HepG2 (cell line): ENCODE measurements at regions not wholly inside any gene's neighbourhood (a gene's known extent, or its start where the extent isn't known, plus 50 kb on each side); places are given as distances from the start of the nearest gene placed in this dataset.

Experiments
- ATAC-seq: fragments of 200-7000 bp; cut with Tn5 transposase; 3 replicates; pipeline ENCODE4 v1.9.1; 2020; ENCODE audit warnings: mild to moderate bottlenecking, moderate library complexity
- BruUV-seq: library from RNA; stranded (reverse); fragments of 400-500 nt; replicated peaks from 2 replicates; lab custom pipeline; 2021; lab: Mats Ljungman, UMichigan
- CTCF ChIA-PET: fragments of 300-600 bp; formaldehyde crosslinking; extraction: SDS; loops from one replicate; lab custom pipeline; 2021; ENCODE audit warnings: low total read pairs, inconsistent platforms, low intra/inter-chr PET ratio; lab: Yijun Ruan, JAX
- POLR2A ChIA-PET: fragments of 350-600 bp; sonication (Branson Sonifier 250); formaldehyde crosslinking; loops from one replicate; lab custom pipeline; 2020; ENCODE audit warnings: antibody characterized with exemption, inconsistent platforms; lab: Yijun Ruan, JAX
- DNase-seq: peaks from one replicate; pipeline ENCODE4 v3.0.0-alpha.2; 2015; ENCODE audit warnings: low spot score
- FAIRE-seq: peaks from 3 replicates; lab custom pipeline; 2011; peaks lifted over from hg19 to GRCh38; lab: Jason Lieb, UNC
- H2AFZ ChIP-seq: one replicate; pipeline ENCODE4 v1.6.1; 2011; ENCODE audit warnings: low read length, inconsistent platforms
- H3K27ac ChIP-seq: fragments of 300-600 bp; 3 replicates; pipeline ENCODE4 v1.8.0; 2011; ENCODE audit warnings: mixed run types, mild to moderate bottlenecking, mixed read lengths, low read length, inconsistent platforms; ENCODE audit not compliant: insufficient read depth; ENCODE audit errors: extremely low read length
- H3K27me3 ChIP-seq, 2 experiments: fragments of 200-600 bp in 1 of 2; 2 replicates in 1 of 2; 3 replicates in 1 of 2; pipeline versions ENCODE4 v1.6.0 to v1.8.0; 2011; ENCODE audit warnings: low read length in 2 of 2, mild to moderate bottlenecking in 2 of 2, moderate library complexity in 2 of 2, inconsistent platforms in 1 of 2; ENCODE audit not compliant: insufficient read depth in 2 of 2, control insufficient read depth in 1 of 2
- H3K36me3 ChIP-seq, 2 experiments: fragments of 200-600 bp in 1 of 2; replicated peaks in 1 of 2; 2 replicates in 1 of 2; 3 replicates in 1 of 2; pipeline versions ENCODE4 v1.5.1 to v1.8.0; 2011; ENCODE audit warnings: low read length in 2 of 2, inconsistent platforms in 1 of 2; ENCODE audit not compliant: insufficient read depth in 2 of 2, control insufficient read depth in 1 of 2
- H3K4me1 ChIP-seq: 2 replicates; pipeline ENCODE4 v1.5.1; 2012; ENCODE audit warnings: low read length, inconsistent platforms; ENCODE audit not compliant: insufficient read depth
- H3K4me2 ChIP-seq: 2 replicates; pipeline ENCODE4 v1.6.0; 2011; ENCODE audit warnings: low read depth, low read length, inconsistent platforms
- H3K4me3 ChIP-seq, 3 experiments: fragments of 200-600 bp in 1 of 3; sonication (generic), shearing (Covaris generic) in 1 of 3; replicated peaks in 1 of 3; 2 replicates each; pipeline ENCODE4 v1.5.1; 2011 to 2016; ENCODE audit warnings: low read length in 3 of 3, inconsistent platforms in 2 of 3, low read depth in 2 of 3, mild to moderate bottlenecking in 2 of 3, control low read depth in 1 of 3, mixed read lengths in 1 of 3; ENCODE audit not compliant: insufficient read depth in 1 of 3
- H3K79me2 ChIP-seq: one replicate; pipeline ENCODE4 v1.6.1; 2011; ENCODE audit warnings: low read length, inconsistent platforms; ENCODE audit not compliant: insufficient read depth
- H3K9ac ChIP-seq: 2 replicates; pipeline ENCODE4 v1.6.0; 2011; ENCODE audit warnings: mild to moderate bottlenecking, low read depth, low read length, inconsistent platforms; ENCODE audit not compliant: insufficient read depth
- H3K9me3 ChIP-seq: 2 replicates; pipeline ENCODE4 v1.5.1; 2012; ENCODE audit warnings: mild to moderate bottlenecking, low read length
- H4K20me1 ChIP-seq: 2 replicates; pipeline ENCODE4 v1.6.0; 2011; ENCODE audit warnings: inconsistent platforms, mild to moderate bottlenecking, low read length, moderate library complexity; ENCODE audit not compliant: insufficient read depth
- ARID4A ChIP-seq: sonication (generic); formaldehyde crosslinking; IDR thresholded peaks from 2 replicates; pipeline ENCODE4 v1.5.0; 2020; ENCODE audit warnings: mild to moderate bottlenecking, missing genetic modification reagents, borderline replicate concordance
- EHMT2 ChIP-seq: fragments of 200-600 bp; sonication (generic); IDR thresholded peaks from 2 replicates; pipeline ENCODE4 v1.7.0; 2017; ENCODE audit warnings: antibody characterized with exemption, low read depth, low read length, borderline replicate concordance
- EZH2 ChIP-seq: conservative IDR thresholded peaks from 2 replicates; pipeline ENCODE4 v1.6.1; 2012; ENCODE audit warnings: mild to moderate bottlenecking, low read depth, low read length, moderate library complexity
- HES4 ChIP-seq: sonication (generic); formaldehyde crosslinking; IDR thresholded peaks from 2 replicates; pipeline ENCODE4 v1.9.0; 2021; ENCODE audit warnings: mild to moderate bottlenecking, missing genetic modification reagents, borderline replicate concordance
- HOXA7 ChIP-seq: sonication (generic); formaldehyde crosslinking; IDR thresholded peaks from 2 replicates; pipeline ENCODE4 v1.8.1; 2022; ENCODE audit warnings: mild to moderate bottlenecking, missing genetic modification reagents, moderate library complexity
- MATR3 ChIP-seq: sonication (generic); formaldehyde crosslinking; IDR thresholded peaks from 2 replicates; pipeline ENCODE4 v1.4.0; 2020; ENCODE audit warnings: missing genetic modification reagents
- NR2F1 ChIP-seq, 2 experiments: fragments of 450-650 bp in 1 of 2; formaldehyde crosslinking in 1 of 2; IDR thresholded peaks; 2 replicates each; pipeline versions ENCODE4 v1.5.0 to v1.6.1; 2016 to 2020; ENCODE audit warnings: mild to moderate bottlenecking in 1 of 2, missing compliant biosample characterization in 1 of 2, missing genetic modification reagents in 1 of 2, moderate library complexity in 1 of 2
- ZC3H13 ChIP-seq: sonication (generic); formaldehyde crosslinking; IDR thresholded peaks from 2 replicates; pipeline ENCODE4 v1.8.1; 2023; ENCODE audit warnings: mild to moderate bottlenecking, missing genetic modification reagents, moderate library complexity
- ZNF205 ChIP-seq: IDR thresholded peaks from 2 replicates; pipeline ENCODE4 v1.6.1; 2018; ENCODE audit warnings: missing biosample characterization, missing genetic modification reagents
- ZNF235 ChIP-seq: sonication (generic); formaldehyde crosslinking; IDR thresholded peaks from 2 replicates; pipeline ENCODE4 v1.8.1; 2023; ENCODE audit warnings: mild to moderate bottlenecking, missing genetic modification reagents, borderline replicate concordance
- ZNF629 ChIP-seq: sonication (generic); formaldehyde crosslinking; conservative IDR thresholded peaks from 2 replicates; pipeline ENCODE4 v1.5.0; 2020; ENCODE audit warnings: missing genetic modification reagents
- ZNF644 ChIP-seq: IDR thresholded peaks from 2 replicates; pipeline ENCODE4 v1.6.1; 2016; ENCODE audit warnings: low read depth
- ZNF746 ChIP-seq: sonication (generic); formaldehyde crosslinking; IDR thresholded peaks from 2 replicates; pipeline ENCODE4 v1.8.0; 2022; ENCODE audit warnings: mild to moderate bottlenecking, missing genetic modification reagents
- ZNF761 ChIP-seq: sonication (generic); formaldehyde crosslinking; conservative IDR thresholded peaks from 2 replicates; pipeline ENCODE4 v1.4.0; 2020; ENCODE audit warnings: mild to moderate bottlenecking, missing genetic modification reagents
- ZSCAN22 ChIP-seq: sonication (generic); formaldehyde crosslinking; IDR thresholded peaks from 2 replicates; pipeline ENCODE4 v1.4.0; 2020; ENCODE audit warnings: mild to moderate bottlenecking, missing genetic modification reagents
- WGBS: methylation state at CpG from one replicate; pipeline ENCODE4 v1.1.6; 2017; ENCODE audit warnings: low lambda C conversion rate; 5-methylcytosine and 5-hydroxymethylcytosine counted together
- in situ Hi-C: cut with HindIII; loops from 2 replicates; pipeline ENCODE4 v1.10.0; 2017; ENCODE audit warnings: low pct_unique_long_range_greater_than_20kb; ENCODE audit not compliant: extremely low pct_ligation_motif_present
- intact Hi-C: fragments of 100-400 bp; cut with micrococcal nuclease; formaldehyde crosslinking; loops from one replicate; pipeline ENCODE4 v1.10.0; 2022; ENCODE audit not compliant: unreplicated experiment
- TF ChIP-seq, protein P1 (sequence below): sonication (generic); formaldehyde crosslinking; IDR thresholded peaks from 2 replicates; pipeline ENCODE4 v1.5.1; 2020; ENCODE audit warnings: missing genetic modification reagents, mild to moderate bottlenecking, borderline replicate concordance

DNA sequence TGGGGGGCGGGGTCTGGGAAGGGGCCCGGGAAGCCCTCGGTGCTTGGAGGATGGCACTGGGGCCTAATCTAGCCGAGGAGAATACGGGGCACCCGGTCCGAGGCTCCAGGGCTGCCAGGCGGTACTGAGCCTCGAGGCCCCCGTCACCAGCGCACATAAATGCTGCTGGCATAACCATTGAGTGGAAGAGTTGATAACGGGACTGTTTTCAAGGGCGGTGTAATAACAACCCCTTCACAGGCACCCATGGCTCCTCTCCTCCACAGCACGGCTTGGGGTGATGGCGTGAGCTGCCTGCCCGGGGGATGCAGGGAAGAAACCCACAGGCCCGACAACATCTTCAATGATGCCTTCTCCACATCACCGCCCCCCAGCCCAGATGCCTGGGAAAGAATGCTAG is 130.7 kb downstream of the FAM53A start:
- no peak for FAIRE-seq
- no peak for DNase-seq
- no peak for ATAC-seq
- ChIA-PET POLR2A (no interaction called here), CTCF (no interaction called here)
- no peaks in the 10 kb centered on the region for H3K9me3 ChIP-seq
- H4K20me1 ChIP-seq, result no peaks in the 10 kb centered on the region
- H2AFZ ChIP-seq, result no peak overlapping the region
- H3K9ac ChIP-seq, result no peak overlapping the region
- H3K79me2 ChIP-seq, result no peaks in the 10 kb centered on the region
- intact Hi-C loops, result no loop called here
- H3K27ac ChIP-seq, result no peak overlapping the region
- no peaks in the 10 kb centered on the region for H3K4me1 ChIP-seq
- 19% methylated on average over 8 of the region's 18 CpGs for WGBS
- H3K27me3 ChIP-seq, result peaks cover 17 to 69% of the 10 kb centered on the region in 2 experiments
- TF ChIP-seq EZH2, result peak; percentile 77; the same call in 1 of the 2 replicates
- no peak for TF ChIP-seq ZNF644 (CRISPR knock-in tag)
- in situ Hi-C loops, result no loop called here
- H3K36me3 ChIP-seq, result no peaks in the 10 kb centered on the region
- no peak overlapping the region for H3K4me3 ChIP-seq
- no peak overlapping the region for H3K4me2 ChIP-seq
- no TSS peak for BruUV-seq

GRCh38 chr4:1552451-1552850 is 131.7 kb downstream of the FAM53A start:
- POLR2A ChIA-PET, result no interaction called here
- H3K79me2 ChIP-seq, result no peaks in the 10 kb centered on the region
- DNase-seq (no peak), ATAC-seq (no peak), FAIRE-seq (no peak)
- CTCF ChIA-PET, result no interaction called here
- BruUV-seq, result no TSS peak
- H2AFZ ChIP-seq, result no peak overlapping the region
- 80% methylated on average over 2 of the region's 17 CpGs for WGBS
- no peaks in the 10 kb centered on the region for H3K9me3 ChIP-seq
- no peak overlapping the region for H3K4me3 ChIP-seq
- in situ Hi-C loops (no loop called here), intact Hi-C loops (no loop called here)
- H3K36me3 ChIP-seq, result no peaks in the 10 kb centered on the region
- H4K20me1 ChIP-seq, result no peaks in the 10 kb centered on the region
- no peak overlapping the region for H3K9ac ChIP-seq
- H3K27me3 ChIP-seq, result peaks cover 13 to 70% of the 10 kb centered on the region in 2 experiments; a peak in 4 of 5 replicates
- no peak overlapping the region for H3K27ac ChIP-seq
- no peaks in the 10 kb centered on the region for H3K4me1 ChIP-seq
- no peak overlapping the region for H3K4me2 ChIP-seq
- TF ChIP-seq ZNF761 (CRISPR knock-in tag), result no peak
- no peak for TF ChIP-seq HOXA7
- no peak for TF ChIP-seq ARID4A (CRISPR knock-in tag)
- TF ChIP-seq, protein P1, sequence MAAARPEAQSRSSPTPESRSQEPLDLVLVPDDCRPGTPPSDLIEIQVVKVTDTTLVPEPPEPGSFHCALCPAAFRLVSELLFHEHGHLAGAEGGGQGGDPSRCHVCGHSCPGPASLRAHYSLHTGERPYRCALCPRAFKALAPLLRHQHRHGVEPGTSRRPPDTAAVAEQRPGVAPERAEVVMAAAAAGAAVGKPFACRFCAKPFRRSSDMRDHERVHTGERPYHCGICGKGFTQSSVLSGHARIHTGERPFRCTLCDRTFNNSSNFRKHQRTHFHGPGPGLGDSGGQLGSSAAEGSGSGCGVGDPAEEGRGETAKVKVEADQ (CRISPR knock-in tag), result no peak
- no peak for TF ChIP-seq HES4
- TF ChIP-seq ZC3H13, result no peak
- no peak for TF ChIP-seq MATR3
- no peak for TF ChIP-seq ZNF235 (CRISPR knock-in tag)
- TF ChIP-seq ZNF629, result no peak
- no peak for TF ChIP-seq ZNF746 (CRISPR knock-in tag)
- TF ChIP-seq EHMT2, result no peak
- no peak for TF ChIP-seq NR2F1 (CRISPR knock-in tag; IDR thresholded peaks at IDR 0.05)
- TF ChIP-seq ZSCAN22, result no peak
- no peak for TF ChIP-seq ZNF205 (CRISPR knock-in tag)
